ENCODE measurements at regions not wholly inside any gene's neighbourhood (a gene's known extent, or its start where the extent isn't known, plus 50 kb on each side); places are given as distances from the start of the nearest gene placed in this dataset.
"Not testable (repeated sequence)": the region's sequence is repeated elsewhere in the genome, so short reads cannot be mapped to it uniquely, and the experiment has no call there.

DNA sequence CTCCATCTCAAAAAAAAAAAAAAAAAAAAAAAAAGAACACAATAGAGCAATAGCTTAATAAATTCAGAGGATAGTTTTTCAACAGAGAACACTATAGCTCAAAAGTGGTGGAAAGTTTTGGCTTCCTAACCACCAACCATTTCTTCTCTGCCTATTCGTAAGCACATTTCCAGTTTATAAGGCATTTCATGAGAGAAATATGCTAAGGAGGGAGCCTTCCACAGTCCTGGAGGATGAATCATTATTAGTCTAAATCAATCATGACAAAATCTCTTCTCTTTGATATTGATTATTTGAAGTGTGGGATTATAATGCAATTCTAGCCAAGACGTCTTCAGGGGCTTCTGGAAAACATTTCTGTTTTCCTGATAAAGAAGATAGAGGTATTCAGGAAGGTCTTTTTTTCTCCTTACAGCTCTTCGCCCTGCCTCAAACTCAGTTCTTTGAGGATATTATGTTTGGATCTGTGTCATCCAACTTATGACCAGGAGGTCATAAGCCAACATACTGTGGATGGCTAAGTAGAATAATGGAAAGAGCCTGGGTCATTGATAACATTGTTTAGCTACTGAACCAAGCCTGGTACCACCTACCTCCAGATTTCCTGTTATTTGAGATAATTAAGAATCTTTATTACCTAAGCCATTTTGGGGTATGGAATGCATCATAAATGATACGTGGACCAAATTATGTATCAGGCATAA is 207.3 kb downstream of the TRIB2 start:
- Histone ChIP-seq H3K4me2 (ENCODE audit: insufficient read depth, low read length) (peak overlapping the region; percentile 31), H3K4me1 (ENCODE audit: control insufficient read depth, extremely low read depth, insufficient read depth, low read length) (peaks cover 19% of the 10 kb centered on the region), H4K20me1 (replicated peaks; ENCODE audit: control insufficient read depth, extremely low read depth, insufficient read depth, low read length) (no peaks in the 10 kb centered on the region), H3K36me3 (ENCODE audit: control insufficient read depth in 2 of 2, extremely low read depth in 1 of 2, insufficient read depth in 2 of 2, low read length in 2 of 2) (no peaks in the 10 kb centered on the region), H3K27ac (ENCODE audit: insufficient read depth, low read depth, low read length) (no peak overlapping the region), H2AFZ (ENCODE audit: low read depth, low read length) (no peak overlapping the region), H3K4me3 (replicated peaks in 1 of 3; ENCODE audit: insufficient read depth in 1 of 3, low read depth in 1 of 3, low read length in 3 of 3) (no peak overlapping the region), H3K9me1 (replicated peaks; ENCODE audit: control insufficient read depth, extremely low read depth, insufficient read depth, low read length) (no peaks in the 10 kb centered on the region), H3K79me2 (ENCODE audit: control insufficient read depth, insufficient read depth, low read length) (no peaks in the 10 kb centered on the region), H3K27me3 (ENCODE audit: control insufficient read depth in 2 of 2, insufficient read depth in 2 of 2, low read length in 2 of 2) (no peaks in the 10 kb centered on the region), H3K9me3 (replicated peaks; ENCODE audit: control insufficient read depth, insufficient read depth, low read length) (no peaks in the 10 kb centered on the region), H3K9ac (replicated peaks; ENCODE audit: extremely low read depth, insufficient read depth, low read length) (no peak overlapping the region)
- peak; percentile 71 for DNase-seq (ENCODE audit: low read depth, low spot score)
- CTCF ChIA-PET = interaction anchor here (0.5 to 1.9 kb wide), 3 partner anchors 9 to 204 kb away, joined by 3 to 4 read pairs (median 3); no protein-coding TSS in a partner anchor
- no TSS peak for BruUV-seq (replicated peaks)
- no peak for TF ChIP-seq POLR2A (IDR thresholded peaks at IDR 0.05; ENCODE audit: low read depth, low read length)
- no peak for TF ChIP-seq POLR2AphosphoS5 (IDR thresholded peaks at IDR 0.05; ENCODE audit: insufficient read depth, low read depth, low read length)
- peak; percentile 67 for TF ChIP-seq GATA2 (IDR thresholded peaks at IDR 0.05; ENCODE audit: insufficient read depth, insufficient read length, low read depth, low read length)
- peak; percentile 5 for TF ChIP-seq FOS (IDR thresholded peaks at IDR 0.05; ENCODE audit: borderline replicate concordance, insufficient read depth, low read length)
- TF ChIP-seq, protein P1, sequence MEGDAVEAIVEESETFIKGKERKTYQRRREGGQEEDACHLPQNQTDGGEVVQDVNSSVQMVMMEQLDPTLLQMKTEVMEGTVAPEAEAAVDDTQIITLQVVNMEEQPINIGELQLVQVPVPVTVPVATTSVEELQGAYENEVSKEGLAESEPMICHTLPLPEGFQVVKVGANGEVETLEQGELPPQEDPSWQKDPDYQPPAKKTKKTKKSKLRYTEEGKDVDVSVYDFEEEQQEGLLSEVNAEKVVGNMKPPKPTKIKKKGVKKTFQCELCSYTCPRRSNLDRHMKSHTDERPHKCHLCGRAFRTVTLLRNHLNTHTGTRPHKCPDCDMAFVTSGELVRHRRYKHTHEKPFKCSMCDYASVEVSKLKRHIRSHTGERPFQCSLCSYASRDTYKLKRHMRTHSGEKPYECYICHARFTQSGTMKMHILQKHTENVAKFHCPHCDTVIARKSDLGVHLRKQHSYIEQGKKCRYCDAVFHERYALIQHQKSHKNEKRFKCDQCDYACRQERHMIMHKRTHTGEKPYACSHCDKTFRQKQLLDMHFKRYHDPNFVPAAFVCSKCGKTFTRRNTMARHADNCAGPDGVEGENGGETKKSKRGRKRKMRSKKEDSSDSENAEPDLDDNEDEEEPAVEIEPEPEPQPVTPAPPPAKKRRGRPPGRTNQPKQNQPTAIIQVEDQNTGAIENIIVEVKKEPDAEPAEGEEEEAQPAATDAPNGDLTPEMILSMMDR (IDR thresholded peaks at IDR 0.05; ENCODE audit: extremely low read depth in 1 of 2, insufficient read depth in 1 of 2, low read depth in 1 of 2, low read length in 2 of 2) = no peak
- POLR2A ChIA-PET = interaction anchor here (0.6 kb wide), 1 partner anchor 127 kb away, joined by 3 read pairs; no protein-coding TSS in a partner anchor
- FAIRE-seq = peak; percentile 26
- intact Hi-C loops (cut with micrococcal nuclease) = no loop called here
- dilution Hi-C loops (cut with MboI; ENCODE audit: extremely low pct_ligation_motif_present, low sequenced_read_pairs) = no loop called here

DNA sequence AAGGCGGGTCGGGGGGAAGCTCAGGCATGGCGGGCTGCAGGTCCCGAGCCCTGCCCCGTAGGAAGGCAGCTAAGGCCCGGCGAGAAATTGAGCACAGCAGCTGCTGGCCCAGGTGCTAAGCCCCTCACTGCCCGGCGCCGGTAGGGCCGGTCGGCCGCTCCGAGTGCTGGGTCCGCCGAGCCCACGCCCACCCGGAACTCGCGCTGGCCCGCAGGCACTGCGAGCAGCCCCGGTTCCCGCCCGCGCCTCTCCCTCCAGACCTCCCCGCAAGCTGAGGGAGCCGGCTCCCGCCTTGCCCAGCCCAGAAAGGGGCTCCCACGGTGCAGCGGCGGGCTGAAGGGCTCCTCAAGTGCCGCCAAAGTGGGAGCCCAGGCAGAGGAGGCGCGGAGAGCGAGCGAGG is 209.9 kb downstream of the TRIB2 start:
- H3K9me3 ChIP-seq (replicated peaks; ENCODE audit: control insufficient read depth, insufficient read depth, low read length); H3K9me1 ChIP-seq (replicated peaks; ENCODE audit: control insufficient read depth, extremely low read depth, insufficient read depth, low read length); DNase-seq (ENCODE audit: low read depth, low spot score); H3K4me2 ChIP-seq (ENCODE audit: insufficient read depth, low read length); BruUV-seq (replicated peaks); POLR2A ChIA-PET; dilution Hi-C loops (cut with MboI; ENCODE audit: extremely low pct_ligation_motif_present, low sequenced_read_pairs); H3K4me3 ChIP-seq (replicated peaks in 1 of 3; ENCODE audit: insufficient read depth in 1 of 3, low read depth in 1 of 3, low read length in 3 of 3); H3K36me3 ChIP-seq (ENCODE audit: control insufficient read depth in 2 of 2, extremely low read depth in 1 of 2, insufficient read depth in 2 of 2, low read length in 2 of 2); FAIRE-seq; H3K27ac ChIP-seq (ENCODE audit: insufficient read depth, low read depth, low read length); H3K79me2 ChIP-seq (ENCODE audit: control insufficient read depth, insufficient read depth, low read length); H3K9ac ChIP-seq (replicated peaks; ENCODE audit: extremely low read depth, insufficient read depth, low read length); H3K27me3 ChIP-seq (ENCODE audit: control insufficient read depth in 2 of 2, insufficient read depth in 2 of 2, low read length in 2 of 2); H2AFZ ChIP-seq (ENCODE audit: low read depth, low read length); H4K20me1 ChIP-seq (replicated peaks; ENCODE audit: control insufficient read depth, extremely low read depth, insufficient read depth, low read length): not testable (repeated sequence)
- intact Hi-C loops (cut with micrococcal nuclease) = loop anchor here (5.0 kb wide), 1 partner anchor 769 kb away; no protein-coding TSS in a partner anchor
- peaks cover 19% of the 10 kb centered on the region for H3K4me1 ChIP-seq (ENCODE audit: control insufficient read depth, extremely low read depth, insufficient read depth, low read length)
- CTCF ChIA-PET = interaction anchor here (0.5 kb wide), 1 partner anchor 74 kb away, joined by 3 read pairs; no protein-coding TSS in a partner anchor

Measured in endothelial cell of umbilical vein (primary cell).